SK-N-SH treated with all-trans-retinoic acid at 6 μM for 48 hours (cell line): ENCODE measurements at regions not wholly inside any gene's neighbourhood (a gene's known extent, or its start where the extent isn't known, plus 50 kb on each side); places are given as distances from the start of the nearest gene placed in this dataset.

Experiments used
- ATAC-seq: fragments of 200-7000 bp; cut with Tn5 transposase; 3 replicates; pipeline ENCODE4 v1.9.1; 2020; ENCODE audit warnings: mild to moderate bottlenecking, moderate library complexity
- ARNTL ChIP-seq: fragments of 450-650 bp; formaldehyde crosslinking; IDR thresholded peaks from 2 replicates; pipeline ENCODE4 v1.5.0; 2020; ENCODE audit warnings: low read depth, mild to moderate bottlenecking, moderate library complexity, borderline replicate concordance
- BACH2 ChIP-seq: fragments of 250-450 bp; sonication (Bioruptor Pico); IDR thresholded peaks from 2 replicates; pipeline ENCODE4 v1.9.0; 2021; ENCODE audit warnings: mild to moderate bottlenecking, borderline replicate concordance
- CSDC2 ChIP-seq: fragments of 250-450 bp; sonication (Bioruptor Pico); IDR thresholded peaks from 2 replicates; pipeline ENCODE4 v1.5.0; 2020; ENCODE audit warnings: mild to moderate bottlenecking, moderate library complexity
- CSRNP3 ChIP-seq: fragments of 250-450 bp; sonication (Bioruptor Pico); IDR thresholded peaks from 2 replicates; pipeline ENCODE4 v1.5.1; 2021; ENCODE audit warnings: mild to moderate bottlenecking, moderate library complexity
- ESRRG ChIP-seq: fragments of 250-450 bp; sonication (Bioruptor Pico); IDR thresholded peaks from 2 replicates; pipeline ENCODE4 v1.6.1; 2021; ENCODE audit warnings: mild to moderate bottlenecking
- GLIS3 ChIP-seq: fragments of 250-450 bp; sonication (Bioruptor Pico); IDR thresholded peaks from 2 replicates; pipeline ENCODE4 v1.5.0; 2020; ENCODE audit warnings: mild to moderate bottlenecking, moderate library complexity
- ISL1 ChIP-seq: fragments of 250-450 bp; sonication (Bioruptor Pico); IDR thresholded peaks from 2 replicates; pipeline ENCODE4 v2.1.2; 2022; ENCODE audit warnings: mild to moderate bottlenecking, moderate library complexity
- OSR1 ChIP-seq: fragments of 250-450 bp; sonication (Bioruptor Pico); IDR thresholded peaks from 2 replicates; pipeline ENCODE4 v1.8.0; 2022; ENCODE audit warnings: moderate library complexity, mild to moderate bottlenecking, inconsistent platforms
- PATZ1 ChIP-seq: fragments of 250-450 bp; sonication (Bioruptor Pico); IDR thresholded peaks from 2 replicates; pipeline ENCODE4 v1.8.0; 2020; ENCODE audit warnings: mild to moderate bottlenecking, moderate library complexity, borderline replicate concordance
- POU6F1 ChIP-seq: fragments of 250-450 bp; sonication (Bioruptor Pico); IDR thresholded peaks from 2 replicates; pipeline ENCODE4 v1.8.0; 2021; ENCODE audit warnings: low read depth, mild to moderate bottlenecking, moderate library complexity, borderline replicate concordance
- PPARA ChIP-seq: fragments of 250-450 bp; sonication (Bioruptor Pico); IDR thresholded peaks from 2 replicates; pipeline ENCODE4 v1.5.0; 2020; ENCODE audit warnings: mild to moderate bottlenecking, borderline replicate concordance
- RARB ChIP-seq: fragments of 250-450 bp; sonication (Bioruptor Pico); IDR thresholded peaks from 2 replicates; pipeline ENCODE4 v1.8.0; 2021; ENCODE audit warnings: mild to moderate bottlenecking, moderate library complexity
- SNAI2 ChIP-seq: fragments of 250-450 bp; sonication (Bioruptor Pico); IDR thresholded peaks from 2 replicates; pipeline ENCODE4 v1.5.0; 2020; ENCODE audit warnings: mild to moderate bottlenecking, moderate library complexity
- TCF4 ChIP-seq: fragments of 250-450 bp; sonication (Bioruptor Pico); IDR thresholded peaks from 2 replicates; pipeline ENCODE4 v1.8.0; 2021; ENCODE audit warnings: mild to moderate bottlenecking, moderate library complexity, borderline replicate concordance
- TOX ChIP-seq: fragments of 250-450 bp; sonication (Bioruptor Pico); IDR thresholded peaks from 2 replicates; pipeline ENCODE4 v1.8.0; 2021; ENCODE audit warnings: mild to moderate bottlenecking, moderate library complexity, borderline replicate concordance
- TSHZ2 ChIP-seq: fragments of 250-450 bp; sonication (Bioruptor Pico); IDR thresholded peaks from 2 replicates; pipeline ENCODE4 v1.5.0; 2020; ENCODE audit warnings: mild to moderate bottlenecking, moderate library complexity
- ZC3H10 ChIP-seq: fragments of 250-450 bp; sonication (Bioruptor Pico); IDR thresholded peaks from 2 replicates; pipeline ENCODE4 v1.5.1; 2021; ENCODE audit warnings: mild to moderate bottlenecking, moderate library complexity
- ZFP3 ChIP-seq: fragments of 250-450 bp; sonication (Bioruptor Pico); IDR thresholded peaks from 2 replicates; pipeline ENCODE4 v1.5.0; 2020; ENCODE audit warnings: mild to moderate bottlenecking, moderate library complexity
- ZFP30 ChIP-seq: fragments of 450-650 bp; formaldehyde crosslinking; IDR thresholded peaks from 2 replicates; pipeline ENCODE4 v1.5.0; 2022; ENCODE audit warnings: mild to moderate bottlenecking, moderate library complexity
- ZNF565 ChIP-seq: fragments of 450-650 bp; formaldehyde crosslinking; conservative IDR thresholded peaks from 2 replicates; pipeline ENCODE4 v1.5.0; 2020; ENCODE audit warnings: low read depth, mild to moderate bottlenecking, moderate library complexity
- ZNF70 ChIP-seq: fragments of 450-650 bp; formaldehyde crosslinking; IDR thresholded peaks from 2 replicates; pipeline ENCODE4 v1.5.0; 2020; ENCODE audit warnings: mild to moderate bottlenecking, moderate library complexity
- ZNF8 ChIP-seq: fragments of 450-650 bp; formaldehyde crosslinking; IDR thresholded peaks from 2 replicates; pipeline ENCODE4 v1.5.0; 2020; ENCODE audit warnings: mild to moderate bottlenecking, moderate library complexity

- TF ChIP-seq ARNTL (CRISPR knock-in tag): no peak
- no peak for TF ChIP-seq TOX (CRISPR knock-in tag)
- no peak for TF ChIP-seq ZNF8 (CRISPR knock-in tag)
- TF ChIP-seq ZNF565 (CRISPR knock-in tag): no peak
- no peak for TF ChIP-seq PATZ1 (CRISPR knock-in tag)
- TF ChIP-seq ZNF70 (CRISPR knock-in tag): no peak
- TF ChIP-seq ISL1 (CRISPR knock-in tag): no peak
- no peak for TF ChIP-seq OSR1
- no peak for TF ChIP-seq GLIS3 (CRISPR knock-in tag)
- TF ChIP-seq ESRRG: no peak
- TF ChIP-seq RARB: no peak
- no peak for TF ChIP-seq CSDC2 (CRISPR knock-in tag)
- no peak for TF ChIP-seq TCF4 (CRISPR knock-in tag)
- TF ChIP-seq ZFP30: no peak
- TF ChIP-seq CSRNP3: no peak
- TF ChIP-seq PPARA (CRISPR knock-in tag): no peak
- TF ChIP-seq ZC3H10 (CRISPR knock-in tag): no peak
- no peak for TF ChIP-seq TSHZ2 (CRISPR knock-in tag)
- no peak for TF ChIP-seq SNAI2
- no peak for TF ChIP-seq POU6F1 (CRISPR knock-in tag)
- no peak for ATAC-seq
Observed at GRCh38 chr14:36451310-36452065, 68.5 kb downstream of the NKX2-1 start.

GRCh38 chr14:36450550-36450949 lies 69.5 kb downstream of the NKX2-1 start:
- ATAC-seq: no peak
- TF ChIP-seq ISL1 (CRISPR knock-in tag) (no peak), TSHZ2 (CRISPR knock-in tag) (no peak), BACH2 (no peak), RARB (no peak), ZNF8 (CRISPR knock-in tag) (no peak), ESRRG (no peak), POU6F1 (CRISPR knock-in tag) (no peak), PPARA (CRISPR knock-in tag) (no peak), ZFP30 (no peak), SNAI2 (no peak), CSRNP3 (no peak), PATZ1 (CRISPR knock-in tag) (no peak), GLIS3 (CRISPR knock-in tag) (no peak), ZFP3 (CRISPR knock-in tag) (no peak), ARNTL (CRISPR knock-in tag) (no peak)
